NCI-H2196 treated with DMSO at 0.1 percent for 48 hours (cell line): ENCODE measurements at regions not wholly inside any gene's neighbourhood (a gene's known extent, or its start where the extent isn't known, plus 50 kb on each side); places are given as distances from the start of the nearest gene placed in this dataset.
A peak's percentile ranks its signal among the peaks of the same experiment; 100 is the strongest.
"Not testable (repeated sequence)": the region's sequence is repeated elsewhere in the genome, so short reads cannot be mapped to it uniquely, and the experiment has no call there.

Source experiments
- DNase-seq: peaks from one replicate; lab custom pipeline; 2025; ENCODE audit not compliant: unreplicated experiment; lab: John Stamatoyannopoulos, UW

DNA sequence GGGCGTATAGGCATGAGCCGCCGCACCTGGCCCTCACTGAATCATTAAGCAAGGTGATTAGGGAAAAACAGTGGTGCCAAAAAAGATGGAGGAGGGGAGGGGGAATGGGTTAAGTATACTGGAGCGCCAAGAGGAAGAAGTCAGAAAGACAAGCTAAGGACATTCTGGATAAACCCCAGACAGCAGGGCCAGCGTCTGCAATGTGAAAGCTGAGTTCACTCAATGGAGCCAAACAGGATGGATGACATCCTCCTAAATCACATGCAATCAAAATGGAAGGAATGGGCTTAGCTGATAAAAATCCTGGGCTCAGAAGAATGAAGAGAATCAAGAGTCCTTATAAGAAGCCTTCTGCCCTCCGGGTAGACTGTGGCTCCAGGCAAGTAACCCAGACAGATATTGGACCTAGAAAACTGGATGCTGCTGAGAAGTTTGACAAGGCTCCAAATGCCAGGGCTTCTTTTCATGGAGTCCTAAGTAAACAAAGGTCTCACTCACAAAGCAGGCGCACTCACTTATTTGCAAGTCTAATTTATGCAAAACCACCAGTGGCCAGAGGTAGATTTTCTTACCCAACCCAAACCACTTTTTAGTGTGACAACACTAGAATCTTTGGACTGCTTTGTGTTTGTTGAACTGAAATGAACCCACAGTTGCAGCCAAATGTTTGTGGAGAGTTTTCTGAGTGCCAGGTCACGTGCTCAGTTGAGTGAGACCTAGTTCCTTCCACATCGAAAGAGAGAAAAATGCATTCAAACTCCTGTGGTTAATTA is 519.1 kb upstream of the AUTS2 start:
- no peak for DNase-seq

DNA sequence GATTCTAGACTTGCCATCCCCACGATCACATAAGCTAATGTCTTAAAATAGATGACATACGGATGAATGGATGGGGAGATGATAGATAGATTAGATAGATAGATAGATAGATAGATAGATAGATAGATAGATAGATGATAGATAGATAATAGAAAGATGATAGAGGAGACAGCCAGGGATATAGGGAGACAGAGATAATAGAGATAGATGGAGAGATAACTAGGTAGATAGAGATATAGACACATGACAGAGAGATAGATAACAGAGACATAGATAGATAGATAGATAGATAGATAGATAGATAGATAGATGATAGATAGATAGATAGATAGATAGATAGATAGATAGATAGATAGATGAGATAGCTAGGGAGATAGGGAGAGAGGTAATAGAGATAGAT is 511.0 kb upstream of the AUTS2 start:
- not testable (repeated sequence) for DNase-seq

DNA sequence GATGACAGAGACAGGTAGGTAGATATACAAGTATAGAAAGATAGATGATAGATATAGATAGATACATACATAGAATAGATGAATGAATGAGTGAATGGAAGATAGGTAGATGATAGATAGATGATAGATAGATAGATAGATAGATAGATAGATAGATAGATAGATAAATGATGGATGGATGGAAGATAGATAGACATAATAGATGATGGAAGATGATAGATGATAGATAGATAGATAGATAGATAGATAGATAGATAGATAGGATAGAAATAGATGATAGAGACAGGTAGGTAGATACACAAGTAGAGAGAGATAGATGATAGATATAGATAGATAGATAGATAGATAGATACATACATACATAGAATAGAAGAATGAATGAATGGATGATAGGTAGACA is 510.1 kb upstream of the AUTS2 start:
- DNase-seq, result no peak

DNA sequence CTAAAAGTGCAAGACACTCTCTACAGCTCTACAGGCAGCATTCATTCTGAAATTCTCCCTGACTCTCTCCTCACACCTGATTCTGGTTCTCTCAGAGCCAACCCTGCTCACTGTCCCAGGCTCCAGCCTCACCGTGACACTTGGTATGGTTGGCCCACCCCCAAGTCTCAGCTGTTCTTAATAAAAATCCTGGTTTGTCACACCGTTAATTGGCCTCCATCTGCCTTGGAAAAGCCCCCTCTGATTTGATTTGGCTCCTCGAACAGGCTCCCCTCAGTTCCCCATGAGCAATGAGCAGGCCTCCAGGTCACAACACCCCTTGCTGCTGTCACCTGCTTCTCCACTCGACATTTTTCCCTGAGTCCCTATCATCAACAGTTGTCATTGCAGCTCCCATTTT is 507.3 kb upstream of the AUTS2 start:
- no peak for DNase-seq

DNA sequence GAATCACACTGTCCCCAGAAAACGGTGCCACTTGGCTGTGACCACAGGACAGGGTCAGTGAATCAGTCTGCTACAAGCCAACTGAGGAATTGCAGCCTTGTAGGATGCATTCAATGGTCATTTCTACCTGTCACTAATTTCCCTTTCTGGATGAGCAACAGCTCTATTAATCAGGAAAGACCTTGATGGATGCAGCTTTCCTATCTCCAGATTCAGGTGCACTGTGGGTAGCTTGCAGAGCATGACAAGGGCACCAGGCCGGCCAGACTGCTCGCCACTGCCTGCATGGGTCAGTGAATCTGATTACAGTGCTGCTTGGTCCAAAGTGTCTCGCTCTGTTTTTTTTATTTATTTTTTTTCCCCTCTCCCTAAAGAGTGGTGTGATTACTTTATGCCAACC is 506.8 kb upstream of the AUTS2 start:
- DNase-seq, result no peak

DNA sequence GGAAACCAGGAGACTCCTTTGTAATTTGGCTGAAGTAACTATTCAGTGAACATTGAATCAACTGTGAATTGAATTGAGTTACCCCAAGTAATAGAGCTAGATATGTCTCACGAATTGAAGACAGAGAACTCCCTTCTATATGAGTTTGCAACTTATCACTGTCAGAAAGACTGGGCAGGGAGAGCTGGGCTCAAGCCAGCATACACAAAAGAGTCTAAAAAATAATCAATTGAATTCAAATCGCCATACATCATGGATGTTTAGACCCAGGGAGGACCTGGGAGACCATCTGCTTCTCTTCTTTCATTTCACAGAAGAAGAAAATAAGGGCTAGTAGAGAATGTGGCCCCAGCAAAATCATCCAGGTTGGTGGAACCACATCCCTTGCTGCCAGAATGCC is 503.1 kb upstream of the AUTS2 start:
- no peak for DNase-seq

DNA sequence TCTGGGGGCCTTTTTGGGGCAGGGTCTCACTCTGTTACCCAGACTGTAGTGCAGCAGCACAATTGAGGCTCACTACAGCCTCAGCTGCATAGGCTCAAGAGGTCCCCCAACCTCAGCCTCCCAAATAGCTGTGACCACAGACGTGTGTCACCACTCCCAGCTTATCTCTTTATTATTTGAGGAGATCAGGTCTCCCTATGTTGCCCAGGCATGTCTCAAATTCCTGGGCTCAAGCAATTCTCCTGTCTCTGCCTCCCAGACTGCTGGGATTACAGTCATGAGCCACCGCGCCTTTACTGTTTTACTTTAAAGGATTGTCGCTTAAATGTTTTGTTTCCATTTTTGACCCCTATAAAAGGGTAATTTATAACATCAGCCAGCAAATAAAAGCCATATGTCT is 502.6 kb upstream of the AUTS2 start:
- no peak for DNase-seq

DNA sequence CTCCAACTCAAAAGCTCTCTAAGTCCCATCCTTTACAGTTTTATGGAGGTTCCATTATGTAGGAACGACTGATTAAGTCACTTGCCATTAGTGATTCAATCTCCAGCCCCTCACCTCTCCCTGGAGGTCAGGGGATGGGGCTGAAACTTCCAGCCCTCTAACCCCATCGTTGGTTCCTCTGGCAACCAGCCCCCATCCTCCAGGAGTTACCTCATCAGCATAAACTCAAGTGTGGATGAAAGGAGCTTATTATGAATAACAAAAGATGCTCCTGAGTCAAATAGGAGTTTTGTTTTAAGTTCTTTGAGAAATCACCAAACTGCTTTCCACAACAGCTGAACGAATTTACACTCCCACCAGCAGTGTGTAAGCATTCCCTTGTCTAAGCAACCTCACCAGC is 494.3 kb upstream of the AUTS2 start:
- DNase-seq, result no peak

DNA sequence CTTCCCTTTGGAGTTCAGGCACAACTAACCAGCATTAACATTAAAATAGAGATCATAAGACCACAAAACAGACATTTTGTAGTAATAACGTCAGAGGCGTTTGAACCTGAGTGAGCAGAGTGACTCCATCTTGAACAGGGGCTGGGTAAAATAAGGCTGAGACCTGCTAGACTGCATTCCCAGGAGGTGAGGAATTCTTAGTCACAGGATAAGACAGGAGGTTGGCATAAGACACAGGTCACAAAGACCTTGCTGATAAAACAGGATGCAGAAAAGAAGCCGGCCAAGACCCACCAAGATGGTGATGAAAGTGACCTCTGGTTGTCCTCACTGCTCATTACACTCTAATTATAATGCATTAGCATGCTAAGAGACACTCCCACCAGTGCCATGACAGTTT is 493.2 kb upstream of the AUTS2 start:
- DNase-seq, result no peak

DNA sequence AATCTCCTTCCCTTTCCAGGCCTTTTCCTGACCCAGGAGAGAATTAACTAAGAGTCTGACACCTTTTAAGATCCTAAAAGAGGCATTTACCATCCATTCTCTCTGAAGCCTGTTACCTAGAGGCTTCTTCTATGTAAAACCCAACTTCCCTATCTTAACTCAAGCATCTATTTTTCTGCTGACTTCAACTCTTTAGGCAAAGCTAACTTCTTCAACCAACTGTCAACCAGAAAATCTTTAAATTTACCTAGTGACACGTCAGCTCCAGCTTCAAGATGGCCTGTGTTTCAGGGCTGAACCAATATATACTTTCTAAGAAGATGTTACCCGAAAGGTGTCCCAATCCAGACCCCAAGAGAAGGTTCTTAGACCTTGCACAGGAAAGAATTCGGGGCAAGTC is 492.3 kb upstream of the AUTS2 start:
- DNase-seq, result no peak

DNA sequence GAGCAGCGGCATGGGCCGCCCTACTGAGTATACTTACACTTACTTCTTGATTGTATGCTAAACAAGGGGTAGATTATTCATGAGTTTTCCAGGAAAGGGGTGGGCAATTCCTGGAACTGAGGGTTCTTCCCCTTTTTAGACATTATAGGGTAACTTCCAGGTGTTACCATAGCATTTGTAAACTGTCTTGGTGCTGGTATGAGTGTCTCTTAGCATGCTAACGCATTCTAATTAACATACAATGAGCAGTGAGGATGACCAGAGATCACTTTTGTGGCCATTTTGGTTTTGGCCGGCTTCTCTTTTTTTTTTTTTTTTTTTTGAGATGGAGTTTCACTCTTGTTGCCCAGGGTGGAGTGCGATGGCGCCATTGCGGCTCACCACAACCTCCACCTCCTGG is 491.8 kb upstream of the AUTS2 start:
- DNase-seq, result not testable (repeated sequence)

DNA sequence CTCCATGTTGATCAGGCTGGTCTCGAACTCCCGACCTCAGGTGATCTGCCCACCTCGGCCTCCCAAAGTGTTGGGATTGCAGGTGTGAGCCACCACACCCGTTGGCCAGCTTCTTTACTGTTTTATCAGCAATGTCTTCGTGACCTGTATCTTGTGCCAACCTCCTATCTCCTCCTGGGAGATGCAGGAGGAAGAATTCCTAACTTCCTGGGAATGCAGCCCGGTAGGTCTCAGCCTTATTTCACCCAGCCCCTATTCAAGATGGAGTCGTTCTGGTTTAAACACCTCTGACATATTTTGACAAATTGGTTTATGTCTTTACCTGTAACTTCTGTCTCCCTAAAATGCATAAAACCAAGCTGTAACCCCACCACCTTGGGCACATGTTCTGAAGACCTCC is 491.3 kb upstream of the AUTS2 start:
- not testable (repeated sequence) for DNase-seq

DNA sequence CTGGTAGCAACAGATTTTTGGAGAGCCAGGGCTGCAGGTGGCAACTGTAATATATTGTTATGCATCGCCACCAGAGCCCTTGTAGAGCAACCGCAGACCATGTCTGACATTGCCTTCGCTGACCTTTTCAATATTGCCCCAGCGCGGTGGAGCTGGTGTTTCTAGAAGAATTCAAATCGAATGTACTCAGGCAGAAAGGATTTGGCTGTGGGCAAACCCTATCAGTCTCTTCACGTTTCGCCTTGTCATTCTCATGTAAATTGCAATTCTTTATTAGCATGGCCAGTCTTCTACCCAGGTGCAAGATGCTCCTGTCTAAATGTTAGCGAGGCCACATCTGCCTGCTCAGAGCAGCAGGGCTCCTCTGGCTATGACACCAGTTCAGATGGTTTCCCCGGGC is 490.2 kb upstream of the AUTS2 start:
- DNase-seq, result no peak

DNA sequence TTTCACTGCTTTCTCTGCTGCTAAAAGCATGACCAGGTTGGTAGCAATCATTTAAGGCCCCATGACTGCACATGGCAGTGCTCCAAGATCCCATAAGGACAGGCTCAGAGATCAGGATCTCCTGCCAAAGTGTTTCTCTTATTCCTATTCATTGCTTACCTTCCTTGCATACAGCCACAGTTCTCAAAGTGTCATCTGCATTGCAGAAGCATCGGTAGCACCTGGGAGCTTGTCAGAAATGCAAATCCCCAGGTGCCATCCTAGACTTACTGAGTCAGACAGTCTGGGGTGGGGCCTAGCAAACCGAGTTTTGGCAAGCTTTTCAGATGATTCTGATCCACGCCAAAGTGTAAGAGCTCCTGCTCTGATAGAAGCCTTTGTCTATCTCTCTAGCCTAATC is 489.0 kb upstream of the AUTS2 start:
- peak; percentile 12 for DNase-seq

DNA sequence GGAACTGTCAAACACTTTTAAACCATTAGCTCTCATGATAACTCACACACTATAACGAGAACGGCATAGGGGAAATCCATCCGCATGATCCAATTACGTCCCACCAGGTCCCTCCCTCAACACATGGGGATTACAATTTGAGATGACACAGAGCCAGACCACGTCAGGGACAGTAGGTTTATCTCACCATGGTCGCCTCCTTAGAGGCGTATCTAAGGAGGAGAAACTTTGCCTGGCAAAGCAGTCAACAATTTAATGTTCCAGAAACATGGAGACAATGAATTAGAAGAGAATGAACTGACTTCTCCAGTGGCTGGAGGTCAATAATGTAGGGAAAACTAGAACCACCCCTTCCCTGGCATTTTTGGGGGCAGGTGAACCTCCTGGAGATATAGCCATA is 488.4 kb upstream of the AUTS2 start:
- DNase-seq, result no peak

DNA sequence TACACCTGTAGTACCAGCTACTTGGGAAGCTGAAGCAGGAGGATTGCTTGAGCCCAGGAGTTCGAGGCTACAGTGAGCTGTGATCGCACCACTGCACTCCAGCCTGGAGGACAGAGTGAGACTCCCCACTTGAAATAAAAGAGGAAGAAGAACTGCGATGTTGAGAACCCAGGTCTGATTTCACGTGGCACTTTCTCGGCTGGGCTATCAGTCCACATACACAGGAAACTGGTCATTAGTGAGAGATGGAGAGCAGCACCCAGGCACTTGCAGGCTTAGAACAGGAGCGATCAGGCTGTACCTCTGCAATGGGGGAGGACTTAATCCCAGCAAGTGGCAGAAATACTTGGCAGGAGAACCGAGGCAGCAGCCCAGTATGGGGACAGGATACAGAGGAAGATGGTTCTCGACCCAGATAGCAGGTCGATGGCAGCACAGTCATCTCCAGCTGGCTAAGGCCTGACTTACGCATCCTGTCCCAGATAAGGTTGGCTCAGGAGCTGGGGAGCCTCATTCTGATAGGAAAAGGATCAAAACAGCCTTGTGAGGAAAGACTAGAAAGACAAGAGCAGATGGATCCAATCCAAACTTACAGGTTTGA is 487.7 kb upstream of the AUTS2 start:
- DNase-seq, result no peak

DNA sequence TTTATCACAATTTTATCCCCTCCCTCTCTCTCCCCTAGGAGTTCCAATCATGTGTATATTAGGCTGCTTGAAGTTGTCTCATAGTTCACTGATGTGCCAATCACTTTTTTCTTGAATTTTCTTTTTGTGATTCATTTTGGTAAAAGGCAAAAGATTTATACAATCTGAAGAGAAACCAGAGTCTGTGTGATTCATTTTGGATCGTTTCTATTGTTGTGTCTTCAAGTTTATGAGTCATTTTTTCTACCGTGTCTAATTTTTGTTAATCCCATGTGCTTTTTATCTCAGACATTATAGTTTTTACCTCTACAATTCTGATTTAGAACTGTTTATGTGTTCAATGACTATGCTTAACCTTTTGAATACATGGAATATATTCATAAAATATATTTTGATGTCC is 483.9 kb upstream of the AUTS2 start:
- DNase-seq, result no peak

DNA sequence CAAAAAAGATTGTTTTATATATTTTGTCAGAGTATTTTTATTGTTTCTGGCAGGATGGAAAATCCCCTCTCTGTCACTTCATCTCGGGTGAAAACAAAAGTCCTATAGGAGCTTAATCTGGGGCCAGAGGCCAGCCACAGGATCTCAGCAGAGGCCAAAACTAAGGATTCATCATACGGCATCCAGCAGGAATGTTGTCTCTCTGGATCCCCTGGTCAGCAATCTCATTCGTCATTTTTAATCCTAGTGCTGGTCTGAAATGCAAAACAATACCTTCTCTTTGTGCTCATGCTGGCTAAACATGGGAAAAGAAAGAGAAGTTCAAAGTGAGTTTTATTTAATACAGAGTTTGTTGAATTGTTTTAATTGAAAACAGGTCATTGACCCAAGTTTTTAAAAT is 482.5 kb upstream of the AUTS2 start:
- DNase-seq, result no peak

DNA sequence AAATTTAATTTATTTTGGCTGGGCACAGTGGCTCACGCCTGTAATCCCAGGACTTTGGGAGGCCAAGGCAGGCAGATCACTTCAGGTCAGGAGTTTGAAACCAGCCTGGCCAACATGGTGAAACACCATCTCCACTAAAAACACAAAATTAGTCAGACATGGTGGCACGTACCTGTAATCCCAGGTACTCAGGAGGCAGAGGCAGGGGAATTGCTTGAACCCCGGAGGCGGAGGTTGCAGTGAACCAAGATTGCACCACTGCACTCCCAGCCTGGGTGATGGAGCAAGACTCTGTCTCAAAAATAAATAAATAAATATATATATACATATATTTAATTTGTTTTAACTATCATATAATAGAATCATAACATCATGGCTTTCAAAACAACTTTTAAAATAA is 482.1 kb upstream of the AUTS2 start:
- DNase-seq, result not testable (repeated sequence)

DNA sequence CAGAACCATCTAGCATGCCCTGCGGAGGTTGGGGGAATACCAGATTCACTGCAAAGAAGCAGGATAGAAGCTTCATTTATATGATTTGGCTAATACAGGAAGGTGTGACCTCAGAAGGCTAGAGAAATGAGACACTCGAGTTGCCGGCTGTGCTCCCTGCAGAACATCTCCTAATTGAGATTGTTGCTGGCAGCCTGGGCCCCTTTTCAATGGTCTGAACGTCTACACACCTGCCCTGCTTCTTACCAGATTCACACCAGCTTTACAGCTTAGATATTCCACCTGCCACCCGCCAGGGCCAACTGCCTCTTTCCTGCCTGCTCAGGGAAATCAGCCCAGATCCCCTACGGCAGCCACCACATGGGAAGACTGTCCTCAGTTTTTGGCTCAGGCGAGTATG is 475.3 kb upstream of the AUTS2 start:
- DNase-seq, result peak; percentile 40

DNA sequence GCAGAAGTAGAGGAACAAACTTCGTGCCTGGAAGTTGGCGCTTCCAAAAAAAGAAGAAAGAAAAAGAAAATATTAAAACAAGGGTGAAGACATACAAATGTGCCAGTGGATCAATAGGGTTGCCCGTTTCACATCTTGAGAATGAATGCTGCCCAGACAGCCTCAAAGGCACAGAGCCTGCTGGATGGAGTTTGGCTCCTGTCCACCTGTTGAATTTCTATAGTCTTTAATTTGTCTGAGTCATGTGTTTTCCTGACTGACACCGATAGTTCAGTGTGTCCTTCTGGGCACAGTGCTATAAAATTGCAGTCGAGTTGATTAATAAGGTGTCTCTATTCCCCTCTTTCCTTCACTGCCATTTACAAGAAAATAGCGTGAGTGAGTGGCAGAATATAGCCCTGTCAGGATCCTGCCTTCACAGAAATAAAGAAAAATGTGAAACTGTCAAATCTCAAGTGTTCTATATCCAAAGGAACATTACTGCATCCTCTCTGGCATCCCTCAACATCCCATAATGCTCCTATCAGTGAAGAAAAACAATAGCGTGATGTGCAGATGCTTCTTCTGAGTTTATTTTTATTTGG is 471.3 kb upstream of the AUTS2 start:
- no peak for DNase-seq

DNA sequence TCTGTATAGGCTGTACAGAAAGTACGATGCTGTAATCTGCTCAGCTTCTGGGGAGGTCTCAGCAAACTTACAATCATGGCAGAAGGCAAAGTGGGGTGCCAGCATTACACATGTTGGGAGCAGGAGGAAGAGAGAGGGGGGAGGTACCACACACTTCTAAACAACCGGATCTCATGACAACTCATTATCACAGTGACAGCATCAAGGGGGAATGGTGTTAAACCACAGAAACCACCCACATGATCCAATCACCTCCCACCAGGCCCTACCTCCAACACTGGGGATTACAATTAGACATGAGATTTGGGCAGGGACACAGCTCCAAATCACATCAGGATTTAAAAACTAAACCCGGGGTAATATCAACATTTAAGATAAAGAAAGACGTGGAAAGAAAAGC is 468.8 kb upstream of the AUTS2 start:
- no peak for DNase-seq

DNA sequence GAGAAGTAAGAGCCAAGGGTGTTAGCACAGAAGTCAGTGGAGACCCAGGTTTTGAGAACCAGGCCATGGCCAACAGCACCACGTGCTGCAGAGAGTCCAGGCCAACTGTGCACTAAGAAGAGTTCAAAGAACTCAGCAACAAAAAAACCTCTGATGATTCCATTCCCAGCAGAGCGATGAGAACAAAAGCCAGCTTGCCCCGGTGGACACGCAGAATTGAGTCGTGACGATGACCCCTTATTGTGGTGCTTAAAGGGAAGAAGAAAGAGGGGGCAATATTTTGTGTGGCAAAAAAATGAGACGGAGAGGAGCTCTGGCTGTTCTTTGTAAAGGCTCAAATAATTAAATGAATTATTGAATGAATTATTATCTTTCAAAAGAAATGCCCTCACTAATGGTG is 468.3 kb upstream of the AUTS2 start:
- DNase-seq, result no peak
